Neural cell (in vitro differentiated cells): ENCODE measurements at regions not wholly inside any gene's neighbourhood (a gene's known extent, or its start where the extent isn't known, plus 50 kb on each side); places are given as distances from the start of the nearest gene placed in this dataset.

Experiments
- H2AFZ ChIP-seq: fragments of 200-600, 300-800 bp; sonication (generic), shearing (Covaris generic); 2 replicates; pipeline ENCODE4 v1.6.0; 2014; ENCODE audit warnings: low read depth, mild to moderate bottlenecking, antibody characterized with exemption, low read length, moderate library complexity
- H3F3A ChIP-seq: fragments of 200-600 bp; shearing (Covaris generic); 2 replicates; pipeline ENCODE4 v1.6.1; 2016; ENCODE audit warnings: mild to moderate bottlenecking, moderate library complexity, mixed read lengths, antibody characterized with exemption, low read length; ENCODE audit not compliant: insufficient read depth, poor library complexity, severe bottlenecking
- H3K27ac ChIP-seq: fragments of 200-600, 300-800 bp; sonication (generic), shearing (Covaris generic); 2 replicates; pipeline ENCODE4 v1.5.1; 2014; ENCODE audit warnings: mild to moderate bottlenecking, low read length, moderate library complexity
- H3K27me3 ChIP-seq: fragments of 300-800, 200-600 bp; sonication (generic), shearing (Covaris generic); 2 replicates; pipeline ENCODE4 v1.6.0; 2014; ENCODE audit warnings: mild to moderate bottlenecking, low read depth, low read length, moderate library complexity; ENCODE audit not compliant: insufficient read depth
- H3K36me3 ChIP-seq: fragments of 300-800, 200-600 bp; sonication (generic), shearing (Covaris generic); 2 replicates; pipeline ENCODE4 v1.5.1; 2014; ENCODE audit warnings: mild to moderate bottlenecking, antibody characterized with exemption, low read length, moderate library complexity; ENCODE audit not compliant: insufficient read depth
- H3K4me2 ChIP-seq: fragments of 300-800, 200-600 bp; sonication (generic), shearing (Covaris generic); 2 replicates; pipeline ENCODE4 v1.6.0; 2014; ENCODE audit warnings: mild to moderate bottlenecking, low read length
- H3K4me3 ChIP-seq: fragments of 300-800, 200-600 bp; sonication (generic), shearing (Covaris generic); 2 replicates; pipeline ENCODE4 v1.5.1; 2014; ENCODE audit warnings: mild to moderate bottlenecking, low read length, moderate library complexity
- H3K79me2 ChIP-seq: fragments of 200-600 bp; shearing (Covaris generic); replicated peaks from 2 replicates; pipeline ENCODE4 v1.6.0; 2014; ENCODE audit warnings: mild to moderate bottlenecking, low read length, moderate library complexity; ENCODE audit not compliant: insufficient read depth
- H3K9ac ChIP-seq: fragments of 300-800, 200-600 bp; sonication (generic), shearing (Covaris generic); 2 replicates; pipeline ENCODE4 v1.6.1; 2016; ENCODE audit warnings: mild to moderate bottlenecking, low read length, mixed read lengths
- H3K9me2 ChIP-seq: fragments of 200-600 bp; shearing (Covaris generic); 2 replicates; pipeline ENCODE4 v1.6.1; 2016; ENCODE audit warnings: mild to moderate bottlenecking, low read length, mixed read lengths; ENCODE audit not compliant: insufficient read depth
- H3K9me3 ChIP-seq: fragments of 200-600, 300-800 bp; sonication (generic), shearing (Covaris generic); 2 replicates; pipeline ENCODE4 v1.6.1; 2016; ENCODE audit warnings: mild to moderate bottlenecking, mixed run types, low read length, moderate library complexity, mixed read lengths
- H4K20me1 ChIP-seq: fragments of 200-600 bp; shearing (Covaris generic); 2 replicates; pipeline ENCODE4 v1.6.1; 2016; ENCODE audit warnings: mild to moderate bottlenecking, mixed run types; ENCODE audit not compliant: insufficient read depth
- CTCF ChIP-seq: fragments of 450-650 bp; IDR thresholded peaks from 2 replicates; pipeline ENCODE4 v1.5.1; 2014; ENCODE audit warnings: antibody characterized with exemption, mild to moderate bottlenecking, moderate library complexity; ENCODE audit not compliant: poor library complexity, severe bottlenecking
- EP300 ChIP-seq: fragments of 450-650 bp; conservative IDR thresholded peaks from 2 replicates; pipeline ENCODE4 v1.6.1; 2014; ENCODE audit warnings: antibody characterized with exemption, mild to moderate bottlenecking, moderate library complexity; ENCODE audit not compliant: poor library complexity, severe bottlenecking
- EZH2 ChIP-seq: fragments of 200-600, 300-800 bp; shearing (Covaris generic), sonication (generic); IDR thresholded peaks from 2 replicates; pipeline ENCODE4 v1.6.1; 2014; ENCODE audit warnings: antibody characterized with exemption, low read length, borderline replicate concordance, mild to moderate bottlenecking; ENCODE audit not compliant: insufficient read depth, poor library complexity, severe bottlenecking
- MXI1 ChIP-seq: fragments of 450-650 bp; conservative IDR thresholded peaks from 2 replicates; pipeline ENCODE4 v1.6.1; 2014; ENCODE audit warnings: antibody characterized with exemption, mild to moderate bottlenecking; ENCODE audit not compliant: poor library complexity, severe bottlenecking
- POLR2AphosphoS5 ChIP-seq: IDR thresholded peaks from 2 replicates; pipeline ENCODE4 v1.6.1; 2012
- RAD21 ChIP-seq: fragments of 450-650 bp; conservative IDR thresholded peaks from 2 replicates; pipeline ENCODE4 v1.6.1; 2014; ENCODE audit warnings: antibody characterized with exemption, mild to moderate bottlenecking, moderate library complexity
- REST ChIP-seq: IDR thresholded peaks from 2 replicates; pipeline ENCODE4 v1.6.1; 2012; ENCODE audit warnings: borderline replicate concordance
- SMC3 ChIP-seq: fragments of 450-650 bp; conservative IDR thresholded peaks from 2 replicates; pipeline ENCODE4 v1.6.1; 2014; ENCODE audit warnings: antibody characterized with exemption, mild to moderate bottlenecking, moderate library complexity; ENCODE audit not compliant: poor library complexity
- TAF1 ChIP-seq: IDR thresholded peaks from 2 replicates; pipeline ENCODE4 v1.6.1; 2012; ENCODE audit warnings: low read depth

GRCh38 chr3:151578495-151578894 is 117.6 kb upstream of the IGSF10 start:
- H3K4me2 ChIP-seq = no peak overlapping the region
- H3K9me3 ChIP-seq = no peaks in the 10 kb centered on the region
- H3F3A ChIP-seq = no peaks in the 10 kb centered on the region
- H4K20me1 ChIP-seq = no peaks in the 10 kb centered on the region
- no peaks in the 10 kb centered on the region for H3K9me2 ChIP-seq
- no peak overlapping the region for H3K9ac ChIP-seq
- H3K36me3 ChIP-seq = no peaks in the 10 kb centered on the region
- no peak overlapping the region for H3K4me3 ChIP-seq
- H3K27me3 ChIP-seq = no peaks in the 10 kb centered on the region
- H2AFZ ChIP-seq = no peak overlapping the region
- H3K79me2 ChIP-seq = no peaks in the 10 kb centered on the region
- TF ChIP-seq CTCF (no peak), MXI1 (no peak), SMC3 (no peak), TAF1 (no peak), EZH2 (no peak), EP300 (no peak), REST (no peak), RAD21 (no peak), POLR2AphosphoS5 (no peak)
- no peak overlapping the region for H3K27ac ChIP-seq

- Histone ChIP-seq H3K36me3 (no peaks in the 10 kb centered on the region), H3K9me2 (no peaks in the 10 kb centered on the region), H3K27ac (no peak overlapping the region), H3F3A (no peaks in the 10 kb centered on the region), H4K20me1 (no peaks in the 10 kb centered on the region), H2AFZ (no peak overlapping the region), H3K4me3 (no peak overlapping the region), H3K9ac (no peak overlapping the region), H3K4me2 (no peak overlapping the region), H3K79me2 (no peaks in the 10 kb centered on the region), H3K27me3 (no peaks in the 10 kb centered on the region), H3K9me3 (no peaks in the 10 kb centered on the region)
- no peak for TF ChIP-seq SMC3
- TF ChIP-seq REST = no peak
- no peak for TF ChIP-seq RAD21
- TF ChIP-seq EP300 = no peak
- TF ChIP-seq POLR2AphosphoS5 = no peak
- no peak for TF ChIP-seq TAF1
- TF ChIP-seq CTCF = no peak
- TF ChIP-seq MXI1 = no peak
- TF ChIP-seq EZH2 = no peak
Measured at GRCh38 chr3:151576511-151577137, 115.8 kb upstream of the IGSF10 start.
